ENCODE measurements at regions not wholly inside any gene's neighbourhood (a gene's known extent, or its start where the extent isn't known, plus 50 kb on each side); places are given as distances from the start of the nearest gene placed in this dataset.

DNA sequence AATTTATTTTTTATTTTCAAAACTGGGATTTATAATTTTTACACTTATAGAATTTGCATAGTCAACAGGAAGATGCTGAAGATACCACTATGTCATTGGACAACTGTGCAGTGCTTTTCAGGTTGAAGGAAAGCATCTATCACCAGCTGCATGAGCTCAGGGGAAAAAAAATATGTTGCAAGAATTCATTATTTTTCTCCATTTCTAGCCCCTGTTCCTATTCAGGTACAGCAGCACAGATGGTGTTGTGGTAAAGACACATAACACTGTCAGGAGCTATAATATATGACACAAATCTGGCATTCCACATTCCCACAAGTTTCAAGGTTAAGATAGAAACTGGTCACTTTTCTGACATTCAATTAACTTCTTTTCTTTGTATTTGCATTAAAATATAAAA lies 1088.6 kb downstream of the MAT2B start:
- TF ChIP-seq, protein P1, sequence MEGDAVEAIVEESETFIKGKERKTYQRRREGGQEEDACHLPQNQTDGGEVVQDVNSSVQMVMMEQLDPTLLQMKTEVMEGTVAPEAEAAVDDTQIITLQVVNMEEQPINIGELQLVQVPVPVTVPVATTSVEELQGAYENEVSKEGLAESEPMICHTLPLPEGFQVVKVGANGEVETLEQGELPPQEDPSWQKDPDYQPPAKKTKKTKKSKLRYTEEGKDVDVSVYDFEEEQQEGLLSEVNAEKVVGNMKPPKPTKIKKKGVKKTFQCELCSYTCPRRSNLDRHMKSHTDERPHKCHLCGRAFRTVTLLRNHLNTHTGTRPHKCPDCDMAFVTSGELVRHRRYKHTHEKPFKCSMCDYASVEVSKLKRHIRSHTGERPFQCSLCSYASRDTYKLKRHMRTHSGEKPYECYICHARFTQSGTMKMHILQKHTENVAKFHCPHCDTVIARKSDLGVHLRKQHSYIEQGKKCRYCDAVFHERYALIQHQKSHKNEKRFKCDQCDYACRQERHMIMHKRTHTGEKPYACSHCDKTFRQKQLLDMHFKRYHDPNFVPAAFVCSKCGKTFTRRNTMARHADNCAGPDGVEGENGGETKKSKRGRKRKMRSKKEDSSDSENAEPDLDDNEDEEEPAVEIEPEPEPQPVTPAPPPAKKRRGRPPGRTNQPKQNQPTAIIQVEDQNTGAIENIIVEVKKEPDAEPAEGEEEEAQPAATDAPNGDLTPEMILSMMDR (IDR thresholded peaks at IDR 0.05; ENCODE audit: insufficient read depth, low read length), result no peak
- no peak overlapping the region for H3K4me3 ChIP-seq (ENCODE audit: low read depth, low read length)
- no peak for DNase-seq (ENCODE audit: low read depth)

DNA sequence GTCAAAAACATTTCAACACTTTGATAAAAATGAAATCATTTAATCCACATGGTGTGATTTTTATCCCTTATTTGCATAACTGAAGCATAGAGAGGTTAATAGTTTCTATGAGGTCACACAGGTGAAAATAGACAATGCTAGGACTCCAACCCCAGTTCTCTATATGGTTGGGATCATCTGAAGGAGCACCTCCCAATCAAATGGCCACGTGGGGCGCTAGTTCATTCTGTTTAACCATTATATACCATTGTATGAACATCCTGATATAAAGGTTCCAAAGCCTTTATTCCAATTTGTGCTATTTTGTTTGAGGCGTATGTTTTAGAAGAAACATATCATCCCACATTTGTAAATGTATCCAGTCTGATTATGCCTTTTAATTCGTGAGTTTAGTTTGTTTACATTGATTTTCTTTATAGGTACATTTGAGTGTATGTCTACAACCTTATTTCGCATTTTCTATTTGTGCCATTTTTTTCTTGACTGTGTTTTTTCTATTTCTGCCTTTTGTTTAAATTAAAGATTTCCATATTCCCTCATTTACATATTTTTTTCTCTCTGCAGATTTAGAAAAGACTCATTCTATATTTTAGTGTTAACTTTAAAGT lies 1092.0 kb downstream of the MAT2B start:
- TF ChIP-seq, protein P1 (IDR thresholded peaks at IDR 0.05; ENCODE audit: insufficient read depth, low read length), result no peak
- no peak for DNase-seq (ENCODE audit: low read depth)
- H3K4me3 ChIP-seq (ENCODE audit: low read depth, low read length), result no peak overlapping the region

DNA sequence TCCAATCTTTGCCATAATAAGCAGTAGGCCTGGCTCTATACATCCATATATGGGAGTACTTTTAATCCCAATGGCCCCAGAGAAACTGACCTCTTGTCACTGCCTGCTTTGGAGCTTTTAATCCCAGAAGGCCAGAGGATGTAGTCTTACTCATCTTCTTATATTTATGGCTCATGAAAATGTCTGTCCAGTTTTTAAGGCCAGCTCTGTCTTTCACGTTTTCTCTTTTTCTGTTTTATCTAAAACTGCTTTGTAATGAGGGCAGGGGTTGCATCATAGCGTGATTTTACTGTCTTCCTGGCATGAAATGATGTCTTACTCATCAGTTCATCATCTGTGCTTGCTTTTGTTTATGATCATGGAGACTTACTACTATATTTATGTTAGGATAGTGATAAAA lies 1094.9 kb downstream of the MAT2B start:
- TF ChIP-seq, protein P1 (IDR thresholded peaks at IDR 0.05; ENCODE audit: insufficient read depth, low read length), result no peak
- no peak overlapping the region for H3K4me3 ChIP-seq (ENCODE audit: low read depth, low read length)
- peak; percentile 60 for DNase-seq (ENCODE audit: low read depth)

DNA sequence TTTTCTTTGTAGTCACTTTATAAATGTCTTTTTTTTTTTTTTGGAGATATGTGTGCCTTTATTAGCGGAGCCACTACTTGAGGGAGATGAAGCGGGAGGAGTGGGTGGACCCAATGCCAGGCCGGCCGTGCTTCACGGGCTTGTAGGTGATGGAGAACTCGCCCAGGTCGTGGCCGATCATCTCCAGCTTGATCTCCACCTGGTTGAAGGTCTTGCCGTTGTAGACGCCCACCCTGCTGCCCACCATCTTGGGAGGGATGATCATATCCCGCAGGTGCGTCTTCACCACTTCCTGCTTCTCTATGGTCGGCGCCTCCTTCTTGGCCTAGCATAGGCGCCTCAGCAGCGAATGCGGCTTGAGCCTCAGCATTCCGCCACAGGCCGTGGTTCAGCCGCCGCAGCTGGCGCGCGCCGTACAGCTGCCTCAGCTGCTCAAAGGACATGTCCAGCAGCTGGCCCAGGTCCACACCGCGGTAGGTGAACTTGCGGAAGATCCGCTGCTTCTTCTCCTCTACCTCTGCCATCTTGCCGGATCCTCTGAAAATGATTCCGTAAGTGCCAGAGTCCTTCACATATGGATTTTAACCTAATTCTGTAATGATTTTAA lies 1095.6 kb downstream of the MAT2B start:
- H3K4me3 ChIP-seq (ENCODE audit: low read depth, low read length), result no peak overlapping the region
- TF ChIP-seq, protein P1 (IDR thresholded peaks at IDR 0.05; ENCODE audit: insufficient read depth, low read length), result no peak
- DNase-seq (ENCODE audit: low read depth), result no peak

DNA sequence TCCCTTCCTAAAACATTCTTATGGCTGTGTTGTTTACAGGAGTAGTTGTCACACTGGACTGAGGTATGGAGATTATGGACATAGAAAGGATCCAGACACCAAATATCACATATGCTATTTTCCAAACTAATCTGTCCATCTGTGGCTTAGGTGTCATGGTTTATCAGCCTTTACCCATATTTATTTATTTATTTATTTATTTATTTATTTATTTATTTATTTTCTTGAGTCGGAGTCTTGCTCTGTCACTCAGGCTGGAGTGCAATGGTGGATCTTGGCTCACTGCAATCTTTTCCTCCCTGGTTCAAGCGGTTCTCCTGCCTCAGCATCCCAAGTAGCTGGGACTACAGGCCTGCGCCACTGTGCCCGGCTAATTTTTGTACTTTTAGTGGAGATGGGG lies 1103.1 kb downstream of the MAT2B start:
- DNase-seq (ENCODE audit: low read depth), result no peak
- no peak overlapping the region for H3K4me3 ChIP-seq (ENCODE audit: low read depth, low read length)
- TF ChIP-seq, protein P1 (IDR thresholded peaks at IDR 0.05; ENCODE audit: insufficient read depth, low read length), result no peak

DNA sequence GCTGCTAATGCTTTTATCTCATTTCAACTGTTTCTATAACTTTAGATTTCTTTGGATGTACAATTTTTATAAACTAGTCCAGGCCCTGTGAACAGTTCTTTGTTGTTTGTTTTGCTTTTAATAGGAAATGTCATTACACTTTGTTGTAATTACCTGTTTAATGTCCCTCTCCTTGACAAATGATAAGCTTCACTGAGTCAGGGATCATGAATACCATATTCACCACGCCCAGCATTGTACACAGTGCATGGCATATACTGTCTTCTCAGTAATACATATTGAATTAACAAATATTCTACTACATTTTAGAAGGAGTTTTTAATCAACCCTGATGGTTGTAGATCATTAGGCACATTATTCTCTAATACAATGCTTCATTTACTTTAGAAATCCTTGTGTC lies 1105.0 kb downstream of the MAT2B start:
- DNase-seq (ENCODE audit: low read depth), result no peak
- no peak overlapping the region for H3K4me3 ChIP-seq (ENCODE audit: low read depth, low read length)
- TF ChIP-seq, protein P1 (IDR thresholded peaks at IDR 0.05; ENCODE audit: insufficient read depth, low read length), result no peak

DNA sequence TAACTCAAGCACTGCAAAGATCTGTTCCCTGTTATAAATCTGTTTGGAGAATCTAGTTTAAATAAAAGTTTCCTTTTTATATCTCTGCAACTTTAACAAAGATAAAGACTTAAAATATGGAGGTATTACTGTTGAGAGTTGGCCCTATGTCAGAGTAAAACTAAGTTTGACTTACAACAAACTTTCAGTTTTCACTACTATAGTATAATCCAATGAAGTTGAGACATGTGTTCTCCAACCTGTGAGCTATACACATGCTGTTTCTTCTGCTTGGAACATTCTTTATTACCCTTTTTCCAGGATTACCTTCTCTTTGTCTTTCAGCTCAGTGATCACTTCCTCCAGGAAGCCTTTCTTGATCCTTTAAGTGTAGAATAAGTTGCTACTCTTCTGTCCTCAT lies 1109.3 kb downstream of the MAT2B start:
- no peak for DNase-seq (ENCODE audit: low read depth)
- no peak overlapping the region for H3K4me3 ChIP-seq (ENCODE audit: low read depth, low read length)
- TF ChIP-seq, protein P1 (IDR thresholded peaks at IDR 0.05; ENCODE audit: insufficient read depth, low read length), result no peak
